Keratinocyte (primary cell): ENCODE measurements at regions not wholly inside any gene's neighbourhood (a gene's known extent, or its start where the extent isn't known, plus 50 kb on each side); places are given as distances from the start of the nearest gene placed in this dataset.

Experiments
- DNase-seq: peaks from one replicate; pipeline ENCODE4 v3.0.0-alpha.2; 2011; ENCODE audit warnings: low read depth, missing footprints, low spot score
- FAIRE-seq: peaks from 2 replicates; lab custom pipeline; 2011; peaks lifted over from hg19 to GRCh38; lab: Jason Lieb, UNC
- H2AFZ ChIP-seq: 2 replicates; pipeline ENCODE4 v1.6.0; 2012; ENCODE audit warnings: low read length, control low read depth, inconsistent platforms; ENCODE audit not compliant: control insufficient read depth
- H3K27ac ChIP-seq: 2 replicates; pipeline ENCODE4 v1.5.1; 2011; ENCODE audit warnings: low read length; ENCODE audit not compliant: control insufficient read depth, insufficient read depth
- H3K27me3 ChIP-seq: 3 replicates; pipeline ENCODE4 v1.6.0; 2011; ENCODE audit warnings: low read length; ENCODE audit not compliant: control insufficient read depth, insufficient read depth; ENCODE audit errors: extremely low read depth
- H3K36me3 ChIP-seq, 2 experiments: 2 replicates in 1 of 2; 3 replicates in 1 of 2; pipeline ENCODE4 v1.5.1; 2011; ENCODE audit warnings: low read length in 2 of 2, mild to moderate bottlenecking in 1 of 2; ENCODE audit not compliant: control insufficient read depth in 2 of 2, insufficient read depth in 2 of 2; ENCODE audit errors: extremely low read depth in 1 of 2
- H3K4me1 ChIP-seq: 3 replicates; pipeline ENCODE4 v1.5.1; 2011; ENCODE audit warnings: low read length; ENCODE audit not compliant: control insufficient read depth, insufficient read depth; ENCODE audit errors: extremely low read depth
- H3K4me2 ChIP-seq: 3 replicates; pipeline ENCODE4 v1.6.0; 2011; ENCODE audit warnings: low read depth, low read length; ENCODE audit not compliant: control insufficient read depth, insufficient read depth; ENCODE audit errors: extremely low read depth
- H3K4me3 ChIP-seq, 3 experiments: fragments of 200-600 bp in 1 of 3; sonication (generic) in 1 of 3; 2 replicates in 2 of 3; 3 replicates in 1 of 3; pipeline ENCODE4 v1.5.1; 2011 to 2016; ENCODE audit warnings: low read length in 3 of 3, mild to moderate bottlenecking in 3 of 3, control low read depth in 2 of 3, inconsistent platforms in 1 of 3, low read depth in 1 of 3, mixed read lengths in 1 of 3, mixed run types in 1 of 3, moderate library complexity in 1 of 3; ENCODE audit not compliant: control insufficient read depth in 2 of 3, insufficient read depth in 2 of 3; ENCODE audit errors: extremely low read depth in 1 of 3
- H3K79me2 ChIP-seq: 2 replicates; pipeline ENCODE4 v1.6.0; 2012; ENCODE audit warnings: low read length; ENCODE audit not compliant: control insufficient read depth, insufficient read depth
- H3K9ac ChIP-seq: 3 replicates; pipeline ENCODE4 v1.6.0; 2011; ENCODE audit warnings: low read length; ENCODE audit not compliant: control insufficient read depth, insufficient read depth; ENCODE audit errors: extremely low read depth
- H3K9me1 ChIP-seq: 3 replicates; pipeline ENCODE4 v1.6.0; 2011; ENCODE audit warnings: low read length; ENCODE audit not compliant: control insufficient read depth, insufficient read depth; ENCODE audit errors: extremely low read depth
- H3K9me3 ChIP-seq: 2 replicates; pipeline ENCODE4 v1.5.1; 2012; ENCODE audit warnings: low read depth, low read length; ENCODE audit not compliant: control insufficient read depth
- H4K20me1 ChIP-seq: 3 replicates; pipeline ENCODE4 v1.6.0; 2011; ENCODE audit warnings: low read length; ENCODE audit not compliant: control insufficient read depth, insufficient read depth; ENCODE audit errors: extremely low read depth
- EZH2 ChIP-seq: IDR thresholded peaks from one replicate; pipeline ENCODE4 v1.6.1; 2012; ENCODE audit warnings: inconsistent platforms, mild to moderate bottlenecking, low read length, moderate library complexity
- dilution Hi-C: fragments of 300-500 bp; cut with MboI; formaldehyde crosslinking; loops from one replicate; pipeline ENCODE4 v1.7.0; 2020; ENCODE audit warnings: low sequenced_read_pairs; ENCODE audit not compliant: extremely low pct_ligation_motif_present
- TF ChIP-seq, protein P1 (sequence below), 3 experiments: IDR thresholded peaks in 1 of 3; conservative IDR thresholded peaks in 1 of 3; optimal IDR thresholded peaks in 1 of 3; 2 replicates in 2 of 3; 3 replicates in 1 of 3; pipeline versions ENCODE3 to v1.5.1; 2011; ENCODE audit warnings: low read length in 3 of 3, mild to moderate bottlenecking in 3 of 3, moderate library complexity in 2 of 3, control low read depth in 1 of 3, inconsistent platforms in 1 of 3; ENCODE audit not compliant: insufficient read depth in 2 of 3; ENCODE audit errors: extremely low read depth in 1 of 3

- no peak for FAIRE-seq
- H3K4me3 ChIP-seq = no peak overlapping the region
These were observed 423.6 kb upstream of the LCORL start for GRCh38 chr4:18445110-18445509.

DNA sequence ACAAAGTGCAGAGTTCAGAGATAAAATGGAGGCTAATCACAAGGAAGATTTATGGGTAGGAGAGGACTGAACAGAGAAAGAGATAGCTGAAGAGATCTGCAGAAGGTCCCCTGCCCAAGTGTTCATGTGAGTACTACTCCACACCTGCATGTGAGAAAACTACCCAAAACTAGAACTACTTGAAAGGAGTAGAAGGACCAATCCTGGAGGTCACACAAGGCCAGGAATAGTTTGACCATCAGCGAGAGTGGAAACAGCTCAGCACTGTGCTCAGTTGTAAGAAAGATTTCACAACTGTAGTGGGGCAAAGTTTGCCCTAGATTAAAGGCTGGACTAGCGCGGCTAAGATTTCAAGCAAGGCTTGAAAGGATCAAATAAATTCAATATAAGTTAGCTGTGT, 422.7 kb upstream of the LCORL start:
- Histone ChIP-seq H3K4me1 (no peaks in the 10 kb centered on the region), H3K4me3 (no peak overlapping the region), H3K27ac (no peak overlapping the region), H3K4me2 (no peak overlapping the region), H3K9ac (no peak overlapping the region), H2AFZ (no peak overlapping the region), H3K79me2 (no peaks in the 10 kb centered on the region), H3K9me1 (no peaks in the 10 kb centered on the region), H3K27me3 (no peaks in the 10 kb centered on the region), H3K36me3 (no peaks in the 10 kb centered on the region), H3K9me3 (no peaks in the 10 kb centered on the region), H4K20me1 (no peaks in the 10 kb centered on the region)
- dilution Hi-C loops = no loop called here
- DNase-seq (no peak), FAIRE-seq (no peak)
- no peak for TF ChIP-seq EZH2
- TF ChIP-seq, protein P1, sequence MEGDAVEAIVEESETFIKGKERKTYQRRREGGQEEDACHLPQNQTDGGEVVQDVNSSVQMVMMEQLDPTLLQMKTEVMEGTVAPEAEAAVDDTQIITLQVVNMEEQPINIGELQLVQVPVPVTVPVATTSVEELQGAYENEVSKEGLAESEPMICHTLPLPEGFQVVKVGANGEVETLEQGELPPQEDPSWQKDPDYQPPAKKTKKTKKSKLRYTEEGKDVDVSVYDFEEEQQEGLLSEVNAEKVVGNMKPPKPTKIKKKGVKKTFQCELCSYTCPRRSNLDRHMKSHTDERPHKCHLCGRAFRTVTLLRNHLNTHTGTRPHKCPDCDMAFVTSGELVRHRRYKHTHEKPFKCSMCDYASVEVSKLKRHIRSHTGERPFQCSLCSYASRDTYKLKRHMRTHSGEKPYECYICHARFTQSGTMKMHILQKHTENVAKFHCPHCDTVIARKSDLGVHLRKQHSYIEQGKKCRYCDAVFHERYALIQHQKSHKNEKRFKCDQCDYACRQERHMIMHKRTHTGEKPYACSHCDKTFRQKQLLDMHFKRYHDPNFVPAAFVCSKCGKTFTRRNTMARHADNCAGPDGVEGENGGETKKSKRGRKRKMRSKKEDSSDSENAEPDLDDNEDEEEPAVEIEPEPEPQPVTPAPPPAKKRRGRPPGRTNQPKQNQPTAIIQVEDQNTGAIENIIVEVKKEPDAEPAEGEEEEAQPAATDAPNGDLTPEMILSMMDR (optimal IDR thresholded peaks at IDR 0.05 in 1 of 3, IDR thresholded peaks at IDR 0.05 in 1 of 3, conservative IDR thresholded peaks at IDR 0.05 in 1 of 3; ENCODE audit: extremely low read depth in 1 of 3, insufficient read depth in 2 of 3, low read length in 3 of 3) = no peak

More at GRCh38 chr4:18445110-18445509, 423.6 kb upstream of the LCORL start:
- no peaks in the 10 kb centered on the region for H3K27me3 ChIP-seq
- no peaks in the 10 kb centered on the region for H3K9me3 ChIP-seq
- H3K36me3 ChIP-seq = no peaks in the 10 kb centered on the region
- no peak overlapping the region for H3K9ac ChIP-seq
- no peak overlapping the region for H2AFZ ChIP-seq
- no peaks in the 10 kb centered on the region for H3K79me2 ChIP-seq
- H3K27ac ChIP-seq = no peak overlapping the region
- no peaks in the 10 kb centered on the region for H3K4me1 ChIP-seq
- DNase-seq = no peak
- dilution Hi-C loops = no loop called here
- TF ChIP-seq, protein P1 (optimal IDR thresholded peaks at IDR 0.05 in 1 of 3, IDR thresholded peaks at IDR 0.05 in 1 of 3, conservative IDR thresholded peaks at IDR 0.05 in 1 of 3; ENCODE audit: extremely low read depth in 1 of 3, insufficient read depth in 2 of 3, low read length in 3 of 3) = no peak
- no peak for TF ChIP-seq EZH2
- H3K4me2 ChIP-seq = no peak overlapping the region
- no peaks in the 10 kb centered on the region for H3K9me1 ChIP-seq
- H4K20me1 ChIP-seq = no peaks in the 10 kb centered on the region
